ENCODE measurements at regions not wholly inside any gene's neighbourhood (a gene's known extent, or its start where the extent isn't known, plus 50 kb on each side); places are given as distances from the start of the nearest gene placed in this dataset.

DNA sequence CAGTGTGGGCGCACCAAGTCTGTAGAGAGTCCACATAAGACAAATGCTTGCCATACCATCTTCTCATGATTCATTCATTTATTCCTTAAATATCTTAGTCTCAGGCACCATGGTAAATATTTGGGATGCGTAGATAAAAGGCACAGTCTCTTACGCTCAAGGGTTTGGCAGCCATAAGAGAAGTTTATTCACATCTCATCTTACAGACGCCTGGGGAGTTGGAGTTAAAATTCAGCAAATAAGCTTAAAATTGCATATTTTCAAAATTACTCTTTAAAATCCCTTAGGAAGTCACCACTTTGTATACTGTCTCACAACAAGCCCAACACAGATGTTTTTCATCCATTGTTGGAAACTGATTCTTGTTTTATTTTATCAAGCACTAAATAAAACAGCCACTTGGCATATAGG, 363.3 kb downstream of the KIF16B start:
- TF ChIP-seq, protein P1, sequence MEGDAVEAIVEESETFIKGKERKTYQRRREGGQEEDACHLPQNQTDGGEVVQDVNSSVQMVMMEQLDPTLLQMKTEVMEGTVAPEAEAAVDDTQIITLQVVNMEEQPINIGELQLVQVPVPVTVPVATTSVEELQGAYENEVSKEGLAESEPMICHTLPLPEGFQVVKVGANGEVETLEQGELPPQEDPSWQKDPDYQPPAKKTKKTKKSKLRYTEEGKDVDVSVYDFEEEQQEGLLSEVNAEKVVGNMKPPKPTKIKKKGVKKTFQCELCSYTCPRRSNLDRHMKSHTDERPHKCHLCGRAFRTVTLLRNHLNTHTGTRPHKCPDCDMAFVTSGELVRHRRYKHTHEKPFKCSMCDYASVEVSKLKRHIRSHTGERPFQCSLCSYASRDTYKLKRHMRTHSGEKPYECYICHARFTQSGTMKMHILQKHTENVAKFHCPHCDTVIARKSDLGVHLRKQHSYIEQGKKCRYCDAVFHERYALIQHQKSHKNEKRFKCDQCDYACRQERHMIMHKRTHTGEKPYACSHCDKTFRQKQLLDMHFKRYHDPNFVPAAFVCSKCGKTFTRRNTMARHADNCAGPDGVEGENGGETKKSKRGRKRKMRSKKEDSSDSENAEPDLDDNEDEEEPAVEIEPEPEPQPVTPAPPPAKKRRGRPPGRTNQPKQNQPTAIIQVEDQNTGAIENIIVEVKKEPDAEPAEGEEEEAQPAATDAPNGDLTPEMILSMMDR (IDR thresholded peaks at IDR 0.05): no peak
- no peak for ATAC-seq
- intact Hi-C loops (cut with DNase I, micrococcal nuclease): no loop called here

DNA sequence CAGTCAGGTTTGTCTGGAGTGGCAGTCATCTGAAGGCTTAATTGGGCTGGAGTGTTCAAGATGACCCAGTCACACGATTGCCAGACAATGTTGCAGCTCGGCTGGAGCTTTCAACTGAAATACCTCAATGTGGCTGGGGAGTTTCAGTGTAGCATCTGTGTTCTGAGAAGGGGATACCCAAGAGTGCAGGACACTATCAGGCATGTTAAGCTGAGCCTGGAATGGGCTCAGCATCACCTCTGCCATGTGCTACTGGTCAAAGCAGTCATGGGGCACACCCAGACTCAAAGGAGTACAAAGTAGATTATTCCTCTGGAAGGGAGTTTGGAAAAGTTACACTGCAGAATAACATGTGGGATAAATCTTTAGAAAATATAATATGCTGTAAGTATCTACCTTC, 363.9 kb downstream of the KIF16B start:
- Histone ChIP-seq H3K36me3 (ENCODE audit: low read depth) (no peaks in the 10 kb centered on the region), H3K9me3 (no peaks in the 10 kb centered on the region), H3K4me1 (ENCODE audit: low read depth) (no peaks in the 10 kb centered on the region), H3K4me3 (no peak overlapping the region)
- ATAC-seq (no peak), DNase-seq (no peak)
- intact Hi-C loops (cut with DNase I, micrococcal nuclease): no loop called here
- TF ChIP-seq, protein P1 (IDR thresholded peaks at IDR 0.05): no peak

More for the DNA sequence above, 363.3 kb downstream of the KIF16B start:
- H3K4me1 ChIP-seq (ENCODE audit: low read depth): no peaks in the 10 kb centered on the region
- H3K4me3 ChIP-seq: no peak overlapping the region
- no peaks in the 10 kb centered on the region for H3K36me3 ChIP-seq (ENCODE audit: low read depth)
- no peaks in the 10 kb centered on the region for H3K9me3 ChIP-seq
- DNase-seq: no peak

DNA sequence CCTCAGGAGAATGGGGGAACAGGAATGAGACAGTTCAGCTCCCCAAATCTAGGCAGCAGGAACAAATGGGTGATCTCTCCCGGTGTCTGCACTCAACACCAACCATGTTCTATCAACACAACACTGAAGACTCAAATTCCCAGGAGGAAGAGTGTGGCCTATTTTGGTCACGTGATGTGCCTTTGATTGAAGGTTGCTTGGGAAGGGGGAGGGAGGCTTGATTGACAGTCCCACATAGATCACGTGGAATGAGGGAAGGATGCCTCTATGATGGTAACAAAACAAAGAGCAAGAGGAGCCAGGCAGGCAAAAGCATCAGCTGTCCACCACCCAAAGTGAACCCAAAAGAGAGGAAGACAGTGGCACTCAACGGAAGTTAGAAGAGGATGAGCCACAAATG, 364.8 kb downstream of the KIF16B start:
- DNase-seq (no peak), ATAC-seq (no peak)
- intact Hi-C loops (cut with DNase I, micrococcal nuclease): no loop called here
- no peak overlapping the region for H3K4me3 ChIP-seq
- no peaks in the 10 kb centered on the region for H3K9me3 ChIP-seq
- no peaks in the 10 kb centered on the region for H3K4me1 ChIP-seq (ENCODE audit: low read depth)
- no peaks in the 10 kb centered on the region for H3K36me3 ChIP-seq (ENCODE audit: low read depth)
- TF ChIP-seq, protein P1 (IDR thresholded peaks at IDR 0.05): no peak

DNA sequence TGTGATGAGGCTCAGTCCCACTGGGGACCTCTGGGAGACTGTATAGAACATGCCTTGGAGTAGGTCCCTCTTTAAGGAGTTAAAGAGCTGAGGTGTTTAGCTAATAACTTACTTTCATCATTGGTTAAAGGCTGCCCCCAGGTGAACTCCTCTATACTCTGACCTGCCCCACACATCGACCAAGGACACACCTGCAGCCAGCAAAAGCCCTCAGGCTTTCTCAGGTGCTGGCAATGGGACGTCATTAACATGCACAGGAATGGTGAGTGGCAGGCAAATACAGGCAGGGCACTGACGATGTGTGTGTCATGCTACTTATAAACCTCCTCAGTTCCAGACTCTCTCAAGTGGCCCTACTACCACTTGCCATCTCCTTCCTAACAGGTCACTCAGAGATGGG, 366.4 kb downstream of the KIF16B start:
- intact Hi-C loops (cut with DNase I, micrococcal nuclease): no loop called here
- Histone ChIP-seq H3K9me3 (no peaks in the 10 kb centered on the region), H3K36me3 (ENCODE audit: low read depth) (no peaks in the 10 kb centered on the region), H3K4me3 (no peak overlapping the region), H3K4me1 (ENCODE audit: low read depth) (no peaks in the 10 kb centered on the region)
- ATAC-seq: no peak
- no peak for DNase-seq
- TF ChIP-seq, protein P1 (IDR thresholded peaks at IDR 0.05): no peak

DNA sequence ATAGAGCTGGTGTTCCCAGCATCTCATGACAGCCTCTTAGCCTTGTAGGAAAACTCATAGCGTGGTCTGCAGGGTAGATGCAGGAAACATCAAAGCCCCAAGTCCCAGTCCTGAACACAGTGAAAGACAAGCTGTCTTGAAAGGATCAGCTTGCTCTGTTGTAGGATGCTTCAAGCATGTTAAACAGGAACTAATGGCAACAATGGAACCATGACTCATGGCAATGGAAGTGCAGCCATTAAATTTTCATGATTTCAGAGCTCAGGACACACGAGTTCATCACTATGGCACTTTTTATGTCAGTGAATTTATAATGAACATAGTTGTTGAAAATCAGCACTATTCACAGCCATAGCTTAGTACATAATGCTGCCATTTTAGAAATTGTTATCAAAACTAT, 367.7 kb downstream of the KIF16B start:
- H3K36me3 ChIP-seq (ENCODE audit: low read depth): no peaks in the 10 kb centered on the region
- H3K4me3 ChIP-seq: no peak overlapping the region
- DNase-seq (no peak), ATAC-seq (no peak)
- intact Hi-C loops (cut with DNase I, micrococcal nuclease): no loop called here
- H3K4me1 ChIP-seq (ENCODE audit: low read depth): no peaks in the 10 kb centered on the region
- TF ChIP-seq, protein P1 (IDR thresholded peaks at IDR 0.05): no peak
- no peaks in the 10 kb centered on the region for H3K9me3 ChIP-seq

DNA sequence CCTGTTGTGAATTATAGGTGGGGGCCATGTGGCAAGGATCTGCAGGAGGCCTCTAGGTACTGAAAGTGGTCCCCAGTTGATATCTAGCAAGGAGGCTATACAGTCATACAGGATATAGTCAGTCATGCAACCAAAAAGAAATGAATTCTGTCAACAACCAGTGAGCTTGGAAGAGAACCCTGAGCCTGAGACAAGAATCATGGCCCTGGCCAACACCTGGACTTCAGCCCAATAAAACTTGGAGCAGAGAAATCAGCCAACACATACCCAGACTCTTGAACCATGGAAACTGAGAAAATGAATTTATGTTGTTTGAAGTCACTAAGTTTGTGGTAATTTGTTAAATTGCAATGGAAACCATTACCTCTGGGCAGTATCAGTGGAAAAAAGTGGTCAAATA, 370.2 kb downstream of the KIF16B start:
- TF ChIP-seq, protein P1 (IDR thresholded peaks at IDR 0.05): no peak
- H3K4me3 ChIP-seq: no peak overlapping the region
- no peaks in the 10 kb centered on the region for H3K9me3 ChIP-seq
- H3K36me3 ChIP-seq (ENCODE audit: low read depth): no peaks in the 10 kb centered on the region
- no peak for ATAC-seq
- intact Hi-C loops (cut with DNase I, micrococcal nuclease): no loop called here
- H3K4me1 ChIP-seq (ENCODE audit: low read depth): no peaks in the 10 kb centered on the region
- no peak for DNase-seq

Data from mucosa of descending colon (tissue), 3 donors.